ENCODE measurements at regions not wholly inside any gene's neighbourhood (a gene's known extent, or its start where the extent isn't known, plus 50 kb on each side); places are given as distances from the start of the nearest gene placed in this dataset.

GRCh38 chr21:23455676-23456075, 2151.6 kb downstream of the MRPL39 start:
- intact Hi-C loops (cut with DNase I; ENCODE audit: low total_unique reads) = no loop called here
- no peak overlapping the region for H3K4me3 ChIP-seq (ENCODE audit: low read depth, poor library complexity, severe bottlenecking)
- WGBS, 2 donors = 68 to 72% methylated on average over 4 of the region's 4 CpGs
- TF ChIP-seq POLR2A (IDR thresholded peaks at IDR 0.05) (no peak), CTCF (IDR thresholded peaks at IDR 0.05) (no peak)
- no peak for DNase-seq (ENCODE audit: low spot score in 2 of 2)

GRCh38 chr21:23452384-23453083, 2154.7 kb downstream of the MRPL39 start:
- DNase-seq (ENCODE audit: low spot score in 2 of 2) = no peak
- intact Hi-C loops (cut with DNase I; ENCODE audit: low total_unique reads) = no loop called here
- 52 to 58% methylated on average over 19 of the region's 19 CpGs for WGBS, 2 donors
- H3K4me3 ChIP-seq (ENCODE audit: low read depth, poor library complexity, severe bottlenecking) = no peak overlapping the region
- TF ChIP-seq CTCF (IDR thresholded peaks at IDR 0.05) = no peak
- TF ChIP-seq POLR2A (IDR thresholded peaks at IDR 0.05) = no peak

DNA sequence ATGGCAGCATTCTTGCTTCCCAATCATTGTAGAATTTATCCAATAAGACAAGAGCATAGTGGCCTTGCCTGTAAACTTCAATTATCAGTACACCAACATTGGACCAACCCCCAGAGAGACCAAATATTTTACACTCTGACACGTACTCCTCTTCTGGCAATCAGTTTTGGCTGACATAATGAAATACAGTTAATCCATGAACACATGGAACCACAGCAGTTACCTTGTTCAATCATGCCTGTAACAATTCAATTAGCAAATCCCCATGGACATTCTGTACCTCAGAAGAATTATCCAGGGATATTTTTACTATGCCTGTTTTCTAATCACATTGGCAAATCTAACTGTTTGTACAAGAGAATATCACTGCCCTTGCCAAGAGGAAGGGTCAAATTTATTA, 2162.0 kb downstream of the MRPL39 start:
- H3K4me3 ChIP-seq (ENCODE audit: low read depth, poor library complexity, severe bottlenecking) = no peak overlapping the region
- TF ChIP-seq CTCF (IDR thresholded peaks at IDR 0.05) (no peak), POLR2A (IDR thresholded peaks at IDR 0.05) (no peak)
- WGBS, 2 donors = 55 to 64% methylated on average over 1 of the region's 1 CpG
- intact Hi-C loops (cut with DNase I; ENCODE audit: low total_unique reads) = no loop called here
- DNase-seq (ENCODE audit: low spot score in 2 of 2) = no peak

GRCh38 chr21:23438081-23438480, 2169.2 kb downstream of the MRPL39 start:
- no peak for DNase-seq (ENCODE audit: low spot score in 2 of 2)
- intact Hi-C loops (cut with DNase I; ENCODE audit: low total_unique reads) = no loop called here
- no peak overlapping the region for H3K4me3 ChIP-seq (ENCODE audit: low read depth, poor library complexity, severe bottlenecking)
- TF ChIP-seq CTCF (IDR thresholded peaks at IDR 0.05) = no peak
- TF ChIP-seq POLR2A (IDR thresholded peaks at IDR 0.05) = no peak

DNA sequence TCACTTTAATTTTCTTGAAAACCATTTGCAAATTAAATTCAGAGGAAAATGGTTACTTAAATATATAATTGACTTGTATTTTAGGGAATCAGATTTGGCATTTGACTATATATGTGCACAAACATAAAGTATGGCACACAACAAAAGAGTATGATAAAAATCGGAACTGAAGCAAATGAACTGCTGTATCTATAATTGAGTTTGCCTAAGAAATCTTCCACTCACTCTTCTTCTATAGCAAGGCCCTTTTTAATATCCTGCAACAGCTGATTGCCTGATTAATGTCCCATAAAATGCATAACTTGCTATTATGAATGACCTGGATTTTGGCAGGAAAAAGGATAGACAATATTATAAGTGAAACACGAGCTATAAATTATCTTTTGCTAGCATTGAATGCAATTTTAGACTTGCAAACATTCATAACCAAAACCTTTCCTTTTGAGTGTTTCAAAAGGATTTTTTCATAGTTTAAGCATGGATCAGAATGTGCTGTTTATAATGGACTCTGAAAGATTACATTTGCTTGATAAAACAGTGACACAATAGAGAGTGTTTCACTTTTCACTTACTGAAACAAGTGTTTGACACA, 2204.3 kb downstream of the MRPL39 start:
- no peak overlapping the region for H3K4me3 ChIP-seq (ENCODE audit: low read depth, poor library complexity, severe bottlenecking)
- TF ChIP-seq CTCF (IDR thresholded peaks at IDR 0.05) (no peak), POLR2A (IDR thresholded peaks at IDR 0.05) (no peak)
- intact Hi-C loops (cut with DNase I; ENCODE audit: low total_unique reads) = no loop called here
- DNase-seq (ENCODE audit: low spot score in 2 of 2) = no peak
- WGBS, 2 donors = 42 to 46% methylated on average over 2 of the region's 2 CpGs

- intact Hi-C loops (cut with DNase I; ENCODE audit: low total_unique reads) = no loop called here
- TF ChIP-seq CTCF (IDR thresholded peaks at IDR 0.05) = no peak
- TF ChIP-seq POLR2A (IDR thresholded peaks at IDR 0.05) = no peak
- no peak overlapping the region for H3K4me3 ChIP-seq (ENCODE audit: low read depth, poor library complexity, severe bottlenecking)
- DNase-seq (ENCODE audit: low spot score in 2 of 2) = no peak
- 91 to 96% methylated on average over 2 of the region's 2 CpGs for WGBS, 2 donors
These were observed 2206.0 kb downstream of the MRPL39 start for GRCh38 chr21:23401278-23401677.

Data from lower leg skin (tissue), 4 donors.